ELF-1 (cell line): ENCODE measurements at regions not wholly inside any gene's neighbourhood (a gene's known extent, or its start where the extent isn't known, plus 50 kb on each side); places are given as distances from the start of the nearest gene placed in this dataset.
"Not testable (repeated sequence)": the region's sequence is repeated elsewhere in the genome, so short reads cannot be mapped to it uniquely, and the experiment has no call there.

Source experiments
- DNase-seq: peaks from one replicate; pipeline ENCODE4 v3.0.0-alpha.2; 2016; ENCODE audit warnings: low read depth, low spot score

DNA sequence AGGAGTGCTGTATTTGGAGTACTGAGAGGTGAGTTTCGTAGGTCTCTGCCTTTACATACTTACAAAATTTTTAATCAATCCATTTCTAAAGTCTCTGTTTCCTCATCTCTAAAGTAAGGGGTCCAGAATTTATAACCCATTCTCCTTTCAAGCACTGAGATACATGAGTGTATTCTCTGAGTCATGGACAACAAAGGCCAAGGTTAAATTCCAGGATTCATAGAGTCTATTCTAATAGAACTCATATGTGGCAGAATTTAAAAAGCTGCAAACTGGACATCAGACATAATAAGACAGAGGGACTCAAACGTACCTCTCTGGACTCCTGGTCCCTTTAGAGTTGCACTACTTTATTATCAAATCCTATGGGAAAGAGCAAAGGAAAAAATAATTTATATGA, 112.5 kb upstream of the SLIT3 start:
- DNase-seq = no peak

DNA sequence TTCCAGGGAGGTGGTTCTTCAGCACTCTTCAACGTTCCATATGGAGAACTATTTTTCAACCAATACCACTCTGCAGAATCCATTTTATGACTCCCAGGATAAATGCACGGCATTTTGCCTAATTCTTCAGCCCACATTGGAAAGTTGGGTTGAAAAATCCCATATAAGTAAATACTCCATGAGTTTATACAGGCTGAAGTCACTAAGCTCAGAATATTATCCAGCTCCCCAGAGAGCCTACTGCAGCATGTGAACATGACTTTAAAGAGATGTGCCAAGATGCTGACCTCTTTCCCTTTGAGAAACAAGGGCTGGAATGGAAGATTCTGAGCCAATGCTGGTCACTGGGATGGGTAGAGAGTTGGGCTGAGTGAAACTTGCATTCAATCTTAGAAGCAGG, 111.9 kb upstream of the SLIT3 start:
- DNase-seq = no peak

DNA sequence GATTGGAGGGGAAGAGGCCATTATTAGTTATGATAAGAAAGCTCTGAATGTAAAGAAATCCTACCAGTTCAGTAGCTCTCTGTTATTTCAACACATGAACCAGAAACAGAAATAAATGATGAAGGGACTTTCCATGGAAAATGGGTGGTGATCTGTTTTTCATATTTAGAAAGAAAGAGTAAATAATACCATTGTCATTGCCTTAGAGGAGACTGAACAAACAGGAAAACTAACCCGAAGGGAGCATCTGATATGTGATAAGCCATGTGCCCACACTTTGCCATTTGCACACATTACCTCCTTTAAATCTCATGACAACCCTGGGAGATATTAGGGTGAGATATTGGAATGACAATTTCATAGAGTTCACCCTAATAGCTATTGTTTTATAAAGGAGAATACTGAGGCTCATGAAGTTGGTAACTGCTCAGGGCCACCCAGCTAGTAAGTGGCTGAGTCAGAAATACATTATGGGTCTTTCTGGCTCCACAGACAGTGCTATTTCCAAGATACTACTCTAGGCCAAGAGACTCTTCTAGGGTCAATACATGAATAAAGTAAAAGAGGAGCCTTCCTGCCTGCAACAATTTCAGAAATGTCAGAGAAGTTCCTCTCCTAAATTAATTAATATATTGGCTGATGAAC, 111.0 kb upstream of the SLIT3 start:
- DNase-seq = no peak

DNA sequence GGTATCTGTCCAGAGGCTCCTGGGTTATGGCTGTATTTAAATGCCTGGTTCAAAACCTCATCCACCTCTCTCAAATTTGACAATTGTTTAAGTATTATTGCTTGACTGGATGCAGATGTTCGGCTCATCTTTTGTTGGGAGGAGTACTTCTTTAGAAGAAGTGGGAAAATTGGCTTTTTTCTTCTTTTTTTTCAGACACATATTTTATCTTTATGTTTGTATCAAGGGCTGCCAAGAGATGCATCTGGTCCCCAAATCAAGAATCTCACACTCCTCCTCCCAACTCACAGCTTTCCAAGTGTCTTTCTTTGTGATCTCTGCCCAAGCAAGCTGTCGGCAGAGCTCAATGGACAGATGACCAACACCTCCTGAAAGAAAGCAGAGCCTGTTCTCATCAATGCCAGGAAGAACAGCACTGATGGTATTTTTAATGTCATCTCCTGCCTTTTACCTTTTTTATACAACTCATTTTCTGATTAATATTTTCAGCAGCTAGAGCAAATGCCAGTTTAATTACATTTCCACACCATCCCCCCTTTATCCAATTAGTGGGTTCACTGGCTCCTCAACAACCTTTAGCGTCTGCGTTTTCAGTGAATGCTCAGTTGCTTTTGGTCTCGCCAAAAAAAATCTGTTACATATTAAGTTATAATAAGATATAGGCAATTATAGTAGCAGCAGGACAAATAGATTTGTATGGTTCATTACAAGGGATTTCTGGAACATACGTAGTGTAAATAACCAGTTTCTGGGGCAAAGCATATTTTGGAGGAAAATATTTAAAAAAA, 110.3 kb upstream of the SLIT3 start:
- no peak for DNase-seq

DNA sequence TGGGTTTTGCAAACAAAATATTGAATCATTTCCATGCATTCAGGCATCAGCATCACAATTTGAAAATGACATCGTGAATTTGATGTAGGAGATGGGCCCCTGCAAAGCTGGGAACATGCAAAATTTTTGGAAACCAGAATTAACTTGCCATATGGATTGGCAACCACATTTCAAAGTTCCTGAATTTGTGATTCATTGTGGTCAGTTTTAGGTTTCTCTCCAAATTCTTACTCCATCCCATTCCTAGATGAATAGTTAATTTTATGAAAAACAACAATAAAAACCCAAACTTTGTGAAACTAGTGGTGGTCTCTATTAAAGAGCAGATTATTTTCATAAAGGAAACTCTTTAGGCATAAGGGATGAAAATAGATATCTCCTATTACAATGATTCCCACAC, 107.8 kb upstream of the SLIT3 start:
- DNase-seq = no peak

DNA sequence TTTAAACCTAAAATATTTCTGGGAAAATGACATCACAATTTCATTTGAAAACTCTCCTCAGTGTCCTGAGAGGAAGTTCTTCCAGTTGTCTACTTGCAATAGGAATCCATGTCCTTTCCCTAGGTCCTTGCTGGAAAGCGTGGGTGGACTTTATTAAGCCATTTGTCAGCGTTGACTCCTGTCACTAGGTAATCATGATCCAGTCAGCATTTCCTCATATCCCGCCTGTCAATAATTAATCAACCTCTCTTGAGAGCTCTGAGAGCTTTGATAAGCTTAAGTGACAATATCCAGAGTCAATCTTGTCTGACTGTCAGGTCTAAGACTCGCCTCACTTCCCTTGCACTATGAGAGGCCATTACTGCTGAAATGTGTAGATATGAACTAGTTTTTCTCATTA, 107.2 kb upstream of the SLIT3 start:
- no peak for DNase-seq

DNA sequence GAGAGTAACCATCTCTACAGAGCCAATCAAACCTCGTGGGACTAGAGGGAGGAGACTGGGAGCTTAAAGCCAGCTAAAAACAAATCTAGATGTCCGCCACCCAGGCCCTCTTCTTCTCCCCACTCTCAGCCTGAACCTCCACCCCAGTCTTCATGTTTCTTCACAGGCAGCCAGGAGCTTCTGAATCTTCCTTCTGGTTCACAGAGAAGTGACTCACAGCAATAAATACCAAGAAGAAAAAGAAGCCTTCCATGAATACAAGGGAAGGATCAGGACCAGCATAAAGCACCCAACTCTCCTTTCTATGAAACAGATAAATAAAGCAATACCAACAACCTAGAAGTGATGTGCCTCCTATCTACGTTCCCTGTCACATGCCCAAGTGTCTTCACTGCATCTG, 103.3 kb upstream of the SLIT3 start:
- DNase-seq = no peak

DNA sequence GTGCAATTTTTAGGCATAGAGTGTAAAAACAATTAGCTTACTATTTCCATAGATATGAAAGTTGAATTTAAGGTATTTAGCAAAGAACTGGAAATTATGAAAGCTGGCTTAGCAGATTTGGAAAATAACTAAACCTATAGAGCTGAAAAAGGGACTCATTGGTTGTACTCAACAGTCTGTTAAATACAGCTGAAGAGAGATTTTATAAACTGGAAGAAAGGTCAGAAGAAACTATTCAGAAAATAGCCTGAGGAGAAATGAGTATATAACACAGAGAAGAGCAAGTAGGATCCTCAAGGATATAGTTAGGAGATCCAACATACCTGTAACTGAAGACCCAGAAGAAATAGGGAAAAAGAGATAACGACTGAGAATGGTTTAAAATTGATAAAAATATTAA, 97.6 kb upstream of the SLIT3 start:
- no peak for DNase-seq

DNA sequence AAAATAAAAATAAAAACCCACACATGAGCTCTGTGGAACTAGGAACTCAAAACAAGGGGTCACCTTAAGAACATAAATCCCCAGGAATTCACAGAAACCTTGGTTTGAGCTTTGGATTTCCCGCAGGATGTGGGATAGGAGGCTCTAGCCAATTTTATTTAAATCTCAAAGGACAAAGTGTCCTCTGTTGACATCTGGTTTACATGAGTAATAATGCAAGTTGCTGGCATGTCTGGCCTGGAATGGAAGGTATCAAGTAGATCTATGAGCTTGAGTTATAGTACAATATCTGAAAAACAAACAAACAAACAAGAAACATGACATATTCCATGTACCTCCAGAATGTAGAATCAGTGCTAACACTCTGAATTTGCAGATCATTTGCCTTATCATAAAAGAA, 94.2 kb upstream of the SLIT3 start:
- no peak for DNase-seq

DNA sequence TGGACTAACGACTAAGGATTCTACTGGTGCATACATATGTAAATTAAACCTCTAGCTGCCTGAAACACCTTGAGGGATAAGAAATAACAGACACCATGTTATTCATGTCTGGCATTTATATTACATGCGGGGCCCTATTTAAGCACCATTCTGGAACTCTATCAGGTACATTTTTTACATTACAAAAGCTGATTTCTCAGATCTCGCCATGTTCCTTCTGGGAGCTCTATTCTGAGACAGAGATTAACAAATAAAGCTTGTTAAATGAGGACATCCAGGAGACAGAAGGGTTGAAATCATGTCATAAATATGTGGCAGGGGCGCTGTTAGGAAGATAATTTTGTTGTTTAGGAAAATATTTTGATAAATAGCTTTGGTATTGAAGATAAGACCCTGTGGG, 93.4 kb upstream of the SLIT3 start:
- DNase-seq = no peak

DNA sequence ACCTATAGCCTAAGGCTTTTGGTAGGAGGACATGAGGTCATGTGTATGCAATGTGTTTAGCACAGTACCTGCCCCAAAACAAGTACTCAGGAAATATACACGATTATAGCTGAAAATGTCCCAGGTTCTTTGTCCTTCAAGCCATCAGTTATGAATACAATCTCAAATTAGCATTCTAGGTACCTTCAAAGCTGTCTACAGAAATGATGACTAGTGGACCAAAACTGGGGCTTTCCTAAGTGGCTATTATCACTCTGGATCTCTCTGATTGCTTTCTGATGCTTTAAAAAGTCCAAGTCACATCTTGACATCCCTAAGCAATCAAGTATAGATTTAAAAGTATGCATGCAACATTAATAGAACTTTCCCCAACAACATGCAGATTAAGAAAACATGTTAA, 93.0 kb upstream of the SLIT3 start:
- no peak for DNase-seq

DNA sequence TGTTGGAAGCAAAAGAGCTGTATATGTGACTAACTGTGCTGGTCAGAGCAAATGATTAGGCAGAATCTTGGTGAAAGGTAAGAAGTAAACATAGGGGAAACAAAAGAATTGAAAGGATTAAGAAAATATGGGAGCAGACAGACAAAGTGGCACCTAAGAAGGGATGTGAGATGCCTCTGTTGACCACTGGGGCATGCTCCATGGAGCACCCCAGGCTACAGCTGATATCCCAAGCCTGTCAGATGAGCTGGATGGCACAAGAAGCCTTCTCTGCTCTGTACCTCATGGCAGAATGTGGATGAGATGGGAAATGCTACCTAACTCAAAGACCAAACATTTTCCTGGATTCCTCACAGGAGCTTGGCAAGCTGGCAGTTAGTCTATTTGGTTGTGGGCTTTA, 89.3 kb upstream of the SLIT3 start:
- DNase-seq = no peak

DNA sequence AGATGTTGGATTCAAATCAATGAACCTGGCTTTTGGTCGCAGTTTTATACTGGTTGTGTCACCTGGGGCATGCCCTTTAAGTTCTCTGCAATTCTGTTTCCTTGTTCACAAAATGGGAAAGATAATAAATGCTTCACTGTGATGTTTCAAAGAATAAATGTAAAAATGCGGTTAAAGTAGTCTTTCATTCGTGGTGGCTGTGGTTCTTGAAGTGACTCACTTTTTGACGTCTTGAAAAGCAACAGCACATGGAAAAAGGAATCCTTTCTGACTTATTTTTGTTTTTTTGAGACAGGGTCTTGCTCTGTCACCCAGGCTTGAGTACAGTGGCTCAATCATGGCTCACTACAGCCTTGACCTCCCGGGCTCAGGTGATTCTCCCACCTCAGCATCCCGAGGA, 88.4 kb upstream of the SLIT3 start:
- no peak for DNase-seq

DNA sequence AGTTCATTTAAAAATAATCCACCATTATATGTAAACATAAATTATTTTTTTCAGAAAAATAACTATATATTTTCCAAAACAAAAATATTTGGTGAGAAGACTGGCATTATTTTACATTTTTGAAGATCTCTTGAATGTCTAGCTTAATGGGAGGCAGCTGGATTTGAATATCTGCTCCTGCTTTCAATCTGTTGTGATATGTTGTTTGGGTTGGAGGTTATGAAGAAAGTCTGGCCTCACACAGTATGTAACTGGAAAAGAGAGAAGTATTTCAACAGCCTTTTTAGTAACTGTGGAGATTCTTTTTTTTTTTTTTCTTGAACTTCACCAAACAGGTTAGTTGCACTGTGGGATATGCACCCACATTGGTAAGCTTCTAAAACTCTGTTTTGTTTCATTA, 84.7 kb upstream of the SLIT3 start:
- DNase-seq = no peak

DNA sequence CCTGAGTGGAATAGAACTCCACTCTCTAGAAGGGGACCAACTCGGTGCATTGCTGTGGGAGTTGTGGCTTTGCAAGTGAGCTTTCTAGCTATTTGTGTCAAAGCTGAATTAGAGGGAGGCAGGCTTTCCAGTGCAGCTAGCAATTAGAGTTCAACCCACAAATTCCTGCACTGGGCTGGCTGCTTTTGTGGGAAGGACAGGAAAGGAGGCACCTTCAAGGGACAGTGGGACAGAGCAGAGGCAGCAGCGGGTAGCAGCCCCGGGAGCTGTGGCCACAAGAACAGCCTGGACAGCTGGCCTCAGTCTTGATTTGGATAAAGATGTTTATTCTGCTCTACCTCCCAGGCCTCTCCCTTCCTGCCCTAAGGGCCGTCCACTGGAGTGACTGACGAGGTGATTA, 83.7 kb upstream of the SLIT3 start:
- peak; percentile 32 for DNase-seq

DNA sequence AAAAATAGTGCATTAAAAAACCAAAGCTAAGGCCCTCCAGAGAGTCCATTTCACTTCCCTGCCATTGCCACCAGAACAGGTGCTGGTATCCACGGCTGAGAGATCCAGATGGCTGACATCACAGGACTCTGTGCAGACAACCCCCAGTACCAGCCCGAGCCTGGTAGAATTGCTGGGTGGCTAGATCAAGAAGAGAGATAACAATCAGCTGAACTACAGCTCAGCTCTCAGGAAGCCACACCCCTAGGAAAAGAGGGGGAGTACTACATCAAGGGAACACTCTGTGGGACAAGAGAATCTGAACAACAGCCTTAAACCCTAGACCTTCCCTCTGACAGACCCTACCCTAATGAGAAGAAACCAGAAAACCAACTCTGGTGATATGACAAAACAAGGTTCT, 73.8 kb upstream of the SLIT3 start:
- DNase-seq = peak; percentile 8

DNA sequence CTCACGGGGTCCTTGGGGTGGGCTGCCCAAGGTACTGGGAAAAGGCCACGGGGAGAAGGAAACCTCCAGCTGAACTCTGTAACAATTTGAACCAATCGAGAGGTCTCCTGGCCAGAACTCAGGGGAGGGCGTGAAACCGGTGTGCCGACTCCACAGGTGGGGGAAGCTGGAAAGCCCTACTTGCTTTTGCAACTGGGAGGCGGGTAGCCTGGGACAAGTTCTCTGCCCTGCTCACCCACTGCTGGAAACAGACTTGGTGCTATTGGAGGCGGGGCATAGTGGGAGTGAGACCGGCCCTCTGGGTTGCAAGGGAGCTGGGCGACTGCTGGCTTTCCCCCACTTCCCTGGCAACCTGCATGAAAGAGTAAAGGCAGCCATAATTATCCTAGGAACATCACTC, 73.2 kb upstream of the SLIT3 start:
- no peak for DNase-seq

DNA sequence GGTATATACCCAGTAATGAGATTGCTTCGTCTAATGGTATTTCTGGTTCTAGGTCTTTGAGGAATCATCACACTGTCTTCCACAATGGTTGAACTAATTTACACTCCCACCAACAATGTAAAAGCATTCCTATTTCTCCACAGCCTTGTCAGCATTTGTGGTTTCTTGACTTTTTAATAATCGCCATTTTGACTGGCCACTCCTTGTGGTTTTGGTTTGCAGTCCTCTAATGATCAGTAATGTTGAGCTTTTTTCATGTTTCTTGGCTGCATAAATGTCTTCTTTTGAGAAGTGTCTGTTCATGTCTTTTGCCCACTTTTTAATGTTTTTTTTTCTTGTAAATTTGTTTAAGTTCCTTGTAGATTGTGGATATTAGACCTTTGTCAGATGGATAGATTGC, 70.9 kb upstream of the SLIT3 start:
- DNase-seq = not testable (repeated sequence)

DNA sequence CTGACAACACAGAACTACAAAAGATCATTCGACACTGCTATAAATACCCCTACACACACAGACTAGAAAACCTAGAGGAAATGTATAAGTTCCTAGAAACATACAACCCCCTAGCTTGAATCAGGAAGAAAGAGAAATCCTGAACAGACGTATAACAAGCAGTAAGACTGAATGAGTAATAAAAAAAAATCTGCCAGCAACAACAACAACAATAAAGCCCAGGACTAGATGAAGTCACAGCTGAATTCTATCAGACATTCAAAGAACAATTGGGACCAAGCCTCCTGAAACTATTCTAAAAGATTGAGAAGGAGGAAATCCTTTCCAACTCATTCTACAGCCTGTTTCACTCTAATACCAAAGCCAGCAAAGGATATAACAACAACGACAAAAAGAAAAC, 68.2 kb upstream of the SLIT3 start:
- no peak for DNase-seq

DNA sequence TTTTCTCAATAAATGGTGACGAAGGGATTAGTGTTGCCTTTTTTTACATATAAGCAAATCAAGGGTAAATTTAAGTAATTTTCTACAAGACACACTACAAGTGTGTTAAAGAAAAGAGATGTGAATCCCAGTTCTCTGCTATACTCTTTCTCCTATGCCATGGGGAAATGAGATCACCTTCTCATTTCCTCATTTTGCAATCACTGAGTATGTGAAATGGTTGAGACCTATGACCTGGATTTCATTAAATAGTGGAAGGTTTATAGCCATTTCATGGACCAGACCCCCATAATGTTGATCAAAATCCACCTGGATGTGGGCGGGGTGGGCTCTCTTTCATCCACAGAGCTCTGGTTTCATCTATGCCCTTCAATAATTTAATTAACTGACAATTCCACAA, 66.9 kb upstream of the SLIT3 start:
- DNase-seq = no peak

DNA sequence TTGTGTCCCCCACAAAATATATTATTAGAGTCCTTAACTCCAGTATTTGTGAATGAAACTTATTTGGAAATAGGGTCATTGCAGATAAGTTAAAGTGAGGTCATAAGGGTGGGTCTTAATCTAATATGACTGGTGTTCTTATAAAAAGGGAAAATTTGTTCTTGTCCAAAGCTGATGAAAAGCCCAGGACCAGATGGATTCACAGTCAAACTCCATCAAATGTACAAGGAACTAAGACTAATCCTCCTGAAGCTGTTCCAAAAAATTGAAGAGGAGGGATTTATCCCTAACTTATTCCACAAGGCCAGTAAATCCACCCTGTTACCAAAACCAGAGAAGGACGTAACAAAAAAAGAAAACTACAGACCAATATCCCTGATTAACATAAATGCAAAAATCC, 56.4 kb upstream of the SLIT3 start:
- no peak for DNase-seq

DNA sequence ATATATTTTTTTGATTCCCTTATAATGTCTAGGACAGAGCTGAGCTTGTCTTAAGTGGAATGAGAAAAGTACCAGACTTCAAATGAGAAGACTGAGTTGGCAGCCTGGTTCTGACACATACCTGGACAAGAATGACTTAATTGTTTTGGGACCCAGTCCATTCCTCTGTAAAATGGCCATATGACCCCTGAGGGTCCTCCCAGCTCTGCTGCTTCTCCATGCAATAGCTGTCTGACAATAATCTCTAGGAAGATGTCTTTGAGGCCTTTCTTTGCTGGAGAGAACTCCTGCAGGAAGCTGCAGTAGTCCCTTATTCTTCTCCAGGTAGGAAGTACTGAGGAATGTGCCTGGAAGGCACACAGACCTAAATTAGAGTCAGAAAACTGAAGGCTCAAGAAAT, 55.9 kb upstream of the SLIT3 start:
- DNase-seq = peak; percentile 32

DNA sequence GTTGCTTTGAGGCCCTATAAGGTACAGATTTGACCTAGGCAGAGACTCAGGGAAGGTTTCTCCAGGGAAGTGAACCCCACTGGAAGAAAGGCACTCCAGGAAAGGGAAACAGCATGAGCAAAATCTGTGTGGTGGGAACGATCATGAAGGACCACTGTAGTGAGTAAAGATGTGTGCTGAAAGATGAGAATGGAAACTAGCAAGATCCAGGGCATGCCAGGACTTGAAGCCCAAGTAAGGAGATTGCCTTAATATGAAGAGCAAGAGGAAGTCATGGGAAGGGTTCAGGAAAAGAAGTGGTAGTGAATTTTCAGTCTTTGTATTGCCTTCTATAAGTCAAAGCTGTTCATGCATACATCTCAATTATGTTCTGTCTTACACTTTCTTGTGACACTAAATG, 55.2 kb upstream of the SLIT3 start:
- no peak for DNase-seq

DNA sequence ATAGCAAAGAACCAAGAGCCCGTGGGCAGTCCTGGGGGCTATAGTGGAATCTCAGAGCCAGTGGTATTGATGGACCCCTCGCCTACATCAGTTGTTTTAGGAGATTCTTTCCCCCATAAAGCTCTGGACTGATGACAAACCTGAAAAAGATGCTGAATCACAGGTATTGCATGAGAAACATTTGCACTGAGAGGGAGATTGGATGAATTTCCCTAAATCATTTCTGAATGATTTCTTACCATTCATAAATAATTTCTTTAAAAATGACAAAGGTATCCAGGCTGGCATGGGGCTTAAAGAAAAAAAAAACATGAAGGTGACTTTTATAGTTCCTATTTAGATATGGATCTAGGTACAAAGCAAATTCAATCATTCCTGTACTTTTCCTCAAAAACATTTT, 54.0 kb upstream of the SLIT3 start:
- DNase-seq = no peak
